ENCODE measurements at regions not wholly inside any gene's neighbourhood (a gene's known extent, or its start where the extent isn't known, plus 50 kb on each side); places are given as distances from the start of the nearest gene placed in this dataset.

GRCh38 chr9:108549184-108549583, 306.6 kb downstream of the ACTL7B start:
- Histone ChIP-seq H3K36me3 (ENCODE audit: control insufficient read depth in 4 of 4, insufficient read depth in 3 of 4, low read depth in 1 of 4, low read length in 3 of 4) (no peaks in the 10 kb centered on the region), H3K4me3 (ENCODE audit: low read depth in 1 of 3, low read length in 3 of 3) (no peak overlapping the region), H3K9me3 (ENCODE audit: control insufficient read depth in 4 of 4, low read length in 3 of 4) (no peaks in the 10 kb centered on the region), H3K27ac (ENCODE audit: low read depth in 1 of 2, low read length in 2 of 2) (no peak overlapping the region), H3K4me1 (ENCODE audit: control insufficient read depth in 4 of 4, insufficient read depth in 4 of 4, low read length in 3 of 4) (no peaks in the 10 kb centered on the region), H3K9ac (ENCODE audit: low read depth in 1 of 2, low read length in 2 of 2) (no peak overlapping the region), H3K27me3 (ENCODE audit: control insufficient read depth in 4 of 4, insufficient read depth in 4 of 4, low read length in 3 of 4) (no peaks in the 10 kb centered on the region)
- TF ChIP-seq RXRA (IDR thresholded peaks at IDR 0.05) = no peak
- TF ChIP-seq ZBTB33 (IDR thresholded peaks at IDR 0.05) = no peak
- no peak for TF ChIP-seq FOXA2 (IDR thresholded peaks at IDR 0.05)
- no peak for TF ChIP-seq NR2F2 (IDR thresholded peaks at IDR 0.05)
- no peak for TF ChIP-seq REST (IDR thresholded peaks at IDR 0.05)
- TF ChIP-seq JUND (IDR thresholded peaks at IDR 0.05) = no peak
- no peak for TF ChIP-seq HNF4A (conservative IDR thresholded peaks at IDR 0.05)
- TF ChIP-seq RAD21 (IDR thresholded peaks at IDR 0.05) = no peak
- no peak for TF ChIP-seq ATF3 (IDR thresholded peaks at IDR 0.05)
- no peak for TF ChIP-seq SP1 (IDR thresholded peaks at IDR 0.05)
- TF ChIP-seq CTCF (IDR thresholded peaks at IDR 0.05; ENCODE audit: low read depth, low read length, missing input control) = no peak
- no peak for TF ChIP-seq YY1 (IDR thresholded peaks at IDR 0.05)
- no peak for TF ChIP-seq FOXA1 (IDR thresholded peaks at IDR 0.05)
- no peak for TF ChIP-seq GABPA (IDR thresholded peaks at IDR 0.05 in 1 of 2, conservative IDR thresholded peaks at IDR 0.05 in 1 of 2)
- TF ChIP-seq HNF4G (IDR thresholded peaks at IDR 0.05) = no peak
- no peak for TF ChIP-seq MAX (IDR thresholded peaks at IDR 0.05)
- no peak for TF ChIP-seq EGR1 (IDR thresholded peaks at IDR 0.05; ENCODE audit: low read depth in 2 of 2)
- TF ChIP-seq TAF1 (conservative IDR thresholded peaks at IDR 0.05) = no peak
- WGBS = 81% methylated on average over 3 of the region's 3 CpGs
- DNase-seq (ENCODE audit: low spot score) = no peak
